Neural crest cell (in vitro differentiated cells): ENCODE measurements at regions not wholly inside any gene's neighbourhood (a gene's known extent, or its start where the extent isn't known, plus 50 kb on each side); places are given as distances from the start of the nearest gene placed in this dataset.

ENCODE experiments used
- DNase-seq: peaks from one replicate; pipeline ENCODE4 v3.0.0; 2021; ENCODE audit warnings: low read depth, mixed read lengths, low spot score
- H3K27ac Mint-ChIP-seq: one replicate; pipeline ENCODE4 v1.8.0; 2021; ENCODE audit warnings: mild to moderate bottlenecking, mixed read lengths; ENCODE audit not compliant: unreplicated experiment
- H3K27me3 Mint-ChIP-seq: 2 replicates; pipeline ENCODE4 v1.8.0; 2021; ENCODE audit warnings: low read depth, mild to moderate bottlenecking, mixed read lengths
- H3K36me3 Mint-ChIP-seq: 2 replicates; pipeline ENCODE4 v1.8.0; 2021; ENCODE audit warnings: low read depth, mild to moderate bottlenecking, mixed read lengths
- H3K4me1 Mint-ChIP-seq: 2 replicates; pipeline ENCODE4 v1.8.0; 2021; ENCODE audit warnings: mixed read lengths
- H3K4me3 Mint-ChIP-seq: one replicate; pipeline ENCODE4 v1.8.0; 2021; ENCODE audit warnings: mild to moderate bottlenecking, mixed read lengths
- H3K9me3 Mint-ChIP-seq: 2 replicates; pipeline ENCODE4 v1.8.0; 2021; ENCODE audit warnings: mixed read lengths
- CTCF ChIP-seq: fragments of 200-600 bp; sonication (generic); conservative IDR thresholded peaks from 2 replicates; pipeline ENCODE4 v1.5.0; 2021; ENCODE audit warnings: antibody characterized with exemption, mild to moderate bottlenecking

- TF ChIP-seq CTCF = no peak
- DNase-seq = no peak
- no peaks in the 10 kb centered on the region for H3K4me1 Mint-ChIP-seq
- H3K9me3 Mint-ChIP-seq = no peaks in the 10 kb centered on the region
- H3K27ac Mint-ChIP-seq = no peak overlapping the region
- H3K36me3 Mint-ChIP-seq = no peaks in the 10 kb centered on the region
- H3K4me3 Mint-ChIP-seq = no peak overlapping the region
- H3K27me3 Mint-ChIP-seq = no peaks in the 10 kb centered on the region
Observed at GRCh38 chr7:136688601-136689000, 179.9 kb upstream of the CHRM2 start.

- Mint-ChIP-seq H3K4me1 (no peaks in the 10 kb centered on the region), H3K27ac (no peak overlapping the region), H3K36me3 (no peaks in the 10 kb centered on the region), H3K9me3 (no peaks in the 10 kb centered on the region), H3K27me3 (no peaks in the 10 kb centered on the region), H3K4me3 (no peak overlapping the region)
- peak; percentile 14 for DNase-seq
- peak; percentile 64 for TF ChIP-seq CTCF
Observed at GRCh38 chr7:136687693-136688322, 180.6 kb upstream of the CHRM2 start.

GRCh38 chr7:136685501-136686173 lies 182.8 kb upstream of the CHRM2 start:
- no peaks in the 10 kb centered on the region for H3K36me3 Mint-ChIP-seq
- H3K4me1 Mint-ChIP-seq = no peaks in the 10 kb centered on the region
- no peak for DNase-seq
- H3K4me3 Mint-ChIP-seq = no peak overlapping the region
- no peak for TF ChIP-seq CTCF
- H3K27ac Mint-ChIP-seq = no peak overlapping the region
- no peaks in the 10 kb centered on the region for H3K27me3 Mint-ChIP-seq
- no peaks in the 10 kb centered on the region for H3K9me3 Mint-ChIP-seq

GRCh38 chr7:136677471-136678365 lies 190.7 kb upstream of the CHRM2 start:
- Mint-ChIP-seq H3K36me3 (peaks cover 2% of the 10 kb centered on the region), H3K9me3 (peaks cover 14% of the 10 kb centered on the region), H3K27ac (peak overlapping the region; percentile 91), H3K4me3 (no peak overlapping the region), H3K4me1 (peaks cover 14% of the 10 kb centered on the region), H3K27me3 (no peaks in the 10 kb centered on the region)
- no peak for TF ChIP-seq CTCF
- DNase-seq = peak; percentile 40

GRCh38 chr7:136667584-136667983 lies 200.9 kb upstream of the CHRM2 start:
- H3K27ac Mint-ChIP-seq = no peak overlapping the region
- no peak for TF ChIP-seq CTCF
- H3K27me3 Mint-ChIP-seq = no peaks in the 10 kb centered on the region
- H3K36me3 Mint-ChIP-seq = peaks cover 8% of the 10 kb centered on the region
- H3K9me3 Mint-ChIP-seq = peaks cover 12% of the 10 kb centered on the region
- H3K4me3 Mint-ChIP-seq = no peak overlapping the region
- DNase-seq = no peak
- no peaks in the 10 kb centered on the region for H3K4me1 Mint-ChIP-seq
